DOHH2 (cell line): ENCODE measurements at regions not wholly inside any gene's neighbourhood (a gene's known extent, or its start where the extent isn't known, plus 50 kb on each side); places are given as distances from the start of the nearest gene placed in this dataset.

Experiments
- CTCF ChIP-seq: fragments of 200-600 bp; sonication (generic); IDR thresholded peaks from one replicate; pipeline ENCODE4 v1.5.1; 2014; ENCODE audit warnings: antibody characterized with exemption, mild to moderate bottlenecking, low read depth, low read length; ENCODE audit not compliant: poor library complexity, severe bottlenecking
- EZH2phosphoT487 ChIP-seq: fragments of 200-600 bp; sonication (generic); IDR thresholded peaks from 2 replicates; pipeline ENCODE4 v1.6.1; 2017; ENCODE audit warnings: borderline replicate concordance, mild to moderate bottlenecking, antibody characterized with exemption, low read length, moderate library complexity, mixed read lengths

GRCh38 chr3:15959434-15959811, 161.6 kb upstream of the ANKRD28 start:
- TF ChIP-seq CTCF: no peak
- TF ChIP-seq EZH2phosphoT487: no peak
